HL-60 (cell line): ENCODE measurements at regions not wholly inside any gene's neighbourhood (a gene's known extent, or its start where the extent isn't known, plus 50 kb on each side); places are given as distances from the start of the nearest gene placed in this dataset.

Source experiments
- DNase-seq, 2 experiments: peaks; one replicate each; pipeline ENCODE4 v3.0.0-alpha.2; 2010 to 2020; ENCODE audit warnings: low read depth in 1 of 2, low spot score in 1 of 2
- H3K27ac ChIP-seq: fragments of 250-450 bp; sonication (Bioruptor Pico); replicated peaks from 2 replicates; pipeline ENCODE4 v1.5.1; 2020; ENCODE audit warnings: mild to moderate bottlenecking, moderate library complexity
- H3K27me3 ChIP-seq: fragments of 250-450 bp; sonication (Bioruptor Pico); 2 replicates; pipeline ENCODE4 v1.5.1; 2021; ENCODE audit warnings: mild to moderate bottlenecking, moderate library complexity; ENCODE audit not compliant: insufficient read depth, poor library complexity, severe bottlenecking
- H3K4me3 ChIP-seq: replicated peaks from 2 replicates; pipeline ENCODE4 v1.5.1; 2011; ENCODE audit warnings: mild to moderate bottlenecking, control low read depth, low read length; ENCODE audit not compliant: insufficient read depth
- GABPA ChIP-seq: IDR thresholded peaks from 2 replicates; pipeline ENCODE4 v1.6.1; 2012; ENCODE audit warnings: low read depth
- POLR2AphosphoS5 ChIP-seq: IDR thresholded peaks from 2 replicates; pipeline ENCODE4 v1.6.1; 2012; ENCODE audit warnings: low read depth
- SPI1 ChIP-seq: IDR thresholded peaks from 2 replicates; pipeline ENCODE4 v1.6.1; 2012; ENCODE audit warnings: low read depth, mild to moderate bottlenecking, borderline replicate concordance
- TF ChIP-seq, protein P1 (sequence below): IDR thresholded peaks from one replicate; pipeline ENCODE4 v1.5.1; 2011; ENCODE audit warnings: low read length, control low read depth, inconsistent platforms; ENCODE audit not compliant: insufficient read depth
- TF ChIP-seq, protein P2 (sequence below): IDR thresholded peaks from 2 replicates; pipeline ENCODE4 v1.6.1; 2012; ENCODE audit warnings: low read depth; ENCODE audit not compliant: insufficient replicate concordance

DNA sequence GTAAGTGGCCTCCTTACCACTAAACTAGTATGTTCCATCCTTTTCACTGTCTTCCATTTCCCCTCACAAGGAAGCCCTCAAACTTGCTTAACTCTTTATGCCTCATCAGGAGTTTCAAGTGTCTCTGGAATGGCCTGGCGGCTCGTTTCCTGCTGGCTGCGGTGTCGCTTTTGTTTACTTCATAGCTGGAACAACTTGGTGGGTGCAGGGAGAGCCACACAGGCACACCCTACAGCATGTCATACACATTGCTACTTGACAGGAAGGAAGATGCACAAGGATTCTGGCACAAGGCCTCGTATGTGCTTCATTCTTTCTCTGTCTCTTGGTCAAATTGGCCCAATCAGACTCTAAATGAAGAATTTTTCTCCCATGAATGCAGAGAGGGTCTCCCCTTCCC lies 488.3 kb downstream of the FOXO1 start:
- H3K27me3 ChIP-seq, result peaks cover 8% of the 10 kb centered on the region
- DNase-seq, result no peak
- no peak overlapping the region for H3K4me3 ChIP-seq
- no peak overlapping the region for H3K27ac ChIP-seq
- TF ChIP-seq, protein P1, sequence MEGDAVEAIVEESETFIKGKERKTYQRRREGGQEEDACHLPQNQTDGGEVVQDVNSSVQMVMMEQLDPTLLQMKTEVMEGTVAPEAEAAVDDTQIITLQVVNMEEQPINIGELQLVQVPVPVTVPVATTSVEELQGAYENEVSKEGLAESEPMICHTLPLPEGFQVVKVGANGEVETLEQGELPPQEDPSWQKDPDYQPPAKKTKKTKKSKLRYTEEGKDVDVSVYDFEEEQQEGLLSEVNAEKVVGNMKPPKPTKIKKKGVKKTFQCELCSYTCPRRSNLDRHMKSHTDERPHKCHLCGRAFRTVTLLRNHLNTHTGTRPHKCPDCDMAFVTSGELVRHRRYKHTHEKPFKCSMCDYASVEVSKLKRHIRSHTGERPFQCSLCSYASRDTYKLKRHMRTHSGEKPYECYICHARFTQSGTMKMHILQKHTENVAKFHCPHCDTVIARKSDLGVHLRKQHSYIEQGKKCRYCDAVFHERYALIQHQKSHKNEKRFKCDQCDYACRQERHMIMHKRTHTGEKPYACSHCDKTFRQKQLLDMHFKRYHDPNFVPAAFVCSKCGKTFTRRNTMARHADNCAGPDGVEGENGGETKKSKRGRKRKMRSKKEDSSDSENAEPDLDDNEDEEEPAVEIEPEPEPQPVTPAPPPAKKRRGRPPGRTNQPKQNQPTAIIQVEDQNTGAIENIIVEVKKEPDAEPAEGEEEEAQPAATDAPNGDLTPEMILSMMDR, result no peak

DNA sequence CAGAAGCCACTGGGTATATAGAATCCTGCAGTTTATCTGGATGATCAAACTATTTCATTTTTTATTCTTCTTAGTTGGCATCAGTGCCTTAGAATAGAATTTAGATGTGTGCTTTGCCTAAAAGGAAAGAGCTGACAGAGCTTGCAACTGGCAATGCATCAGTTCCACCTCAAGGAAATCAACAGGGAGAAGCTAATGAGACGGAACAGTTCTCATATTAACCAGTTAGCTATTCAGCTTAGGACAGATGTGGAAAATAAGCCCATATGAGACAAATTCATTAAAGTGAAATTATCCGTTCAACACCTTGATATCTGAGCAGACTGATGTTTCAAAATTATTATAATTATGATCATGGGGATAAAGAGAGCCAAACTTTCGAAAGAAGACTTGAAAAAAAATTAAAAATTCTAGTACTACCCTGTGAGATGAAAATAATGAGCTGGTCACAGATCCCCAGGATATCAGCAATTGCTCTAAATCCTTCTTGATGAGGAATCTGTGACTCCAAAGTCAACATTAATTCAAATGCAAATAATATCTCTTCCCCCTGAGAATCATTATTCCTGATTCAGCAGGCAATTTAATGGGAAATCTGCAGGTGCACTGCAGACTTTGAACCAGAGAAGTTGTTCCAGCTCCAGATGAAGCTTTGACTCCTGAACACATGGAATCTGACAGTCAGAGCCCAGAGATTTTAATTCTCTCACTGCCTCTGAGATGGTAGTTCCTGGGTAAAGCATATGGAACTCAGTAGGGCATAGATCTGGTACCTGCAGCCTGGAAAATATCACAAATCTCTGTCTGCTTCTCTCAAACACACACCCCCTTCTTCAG lies 486.8 kb downstream of the FOXO1 start:
- peaks cover 8% of the 10 kb centered on the region for H3K27me3 ChIP-seq
- no peak overlapping the region for H3K27ac ChIP-seq
- TF ChIP-seq SPI1, result no peak
- TF ChIP-seq POLR2AphosphoS5, result no peak
- TF ChIP-seq, protein P2, sequence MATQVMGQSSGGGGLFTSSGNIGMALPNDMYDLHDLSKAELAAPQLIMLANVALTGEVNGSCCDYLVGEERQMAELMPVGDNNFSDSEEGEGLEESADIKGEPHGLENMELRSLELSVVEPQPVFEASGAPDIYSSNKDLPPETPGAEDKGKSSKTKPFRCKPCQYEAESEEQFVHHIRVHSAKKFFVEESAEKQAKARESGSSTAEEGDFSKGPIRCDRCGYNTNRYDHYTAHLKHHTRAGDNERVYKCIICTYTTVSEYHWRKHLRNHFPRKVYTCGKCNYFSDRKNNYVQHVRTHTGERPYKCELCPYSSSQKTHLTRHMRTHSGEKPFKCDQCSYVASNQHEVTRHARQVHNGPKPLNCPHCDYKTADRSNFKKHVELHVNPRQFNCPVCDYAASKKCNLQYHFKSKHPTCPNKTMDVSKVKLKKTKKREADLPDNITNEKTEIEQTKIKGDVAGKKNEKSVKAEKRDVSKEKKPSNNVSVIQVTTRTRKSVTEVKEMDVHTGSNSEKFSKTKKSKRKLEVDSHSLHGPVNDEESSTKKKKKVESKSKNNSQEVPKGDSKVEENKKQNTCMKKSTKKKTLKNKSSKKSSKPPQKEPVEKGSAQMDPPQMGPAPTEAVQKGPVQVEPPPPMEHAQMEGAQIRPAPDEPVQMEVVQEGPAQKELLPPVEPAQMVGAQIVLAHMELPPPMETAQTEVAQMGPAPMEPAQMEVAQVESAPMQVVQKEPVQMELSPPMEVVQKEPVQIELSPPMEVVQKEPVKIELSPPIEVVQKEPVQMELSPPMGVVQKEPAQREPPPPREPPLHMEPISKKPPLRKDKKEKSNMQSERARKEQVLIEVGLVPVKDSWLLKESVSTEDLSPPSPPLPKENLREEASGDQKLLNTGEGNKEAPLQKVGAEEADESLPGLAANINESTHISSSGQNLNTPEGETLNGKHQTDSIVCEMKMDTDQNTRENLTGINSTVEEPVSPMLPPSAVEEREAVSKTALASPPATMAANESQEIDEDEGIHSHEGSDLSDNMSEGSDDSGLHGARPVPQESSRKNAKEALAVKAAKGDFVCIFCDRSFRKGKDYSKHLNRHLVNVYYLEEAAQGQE, result no peak
- no peak for TF ChIP-seq GABPA
- TF ChIP-seq, protein P1, result no peak
- no peak for DNase-seq
- H3K4me3 ChIP-seq, result no peak overlapping the region

DNA sequence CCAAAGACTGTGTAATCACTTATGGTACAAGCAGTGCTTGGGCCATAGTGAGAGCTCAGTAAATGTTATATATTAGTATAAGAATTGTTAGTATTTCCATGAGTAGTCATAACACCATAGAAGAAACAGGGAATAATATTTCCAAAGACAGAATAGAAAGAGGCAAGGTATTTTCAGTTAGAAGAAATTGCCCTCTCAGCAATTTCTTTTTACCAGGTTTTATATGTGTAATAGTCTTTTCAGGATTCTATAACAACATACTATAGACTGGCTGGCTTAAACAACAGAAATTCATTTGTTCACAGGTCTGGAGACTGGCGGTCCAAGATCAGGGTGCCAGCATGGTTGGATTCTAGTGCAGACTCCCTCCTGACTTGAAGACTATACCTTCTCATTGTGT lies 485.7 kb downstream of the FOXO1 start:
- peaks cover 7% of the 10 kb centered on the region for H3K27me3 ChIP-seq
- TF ChIP-seq, protein P1, result no peak
- TF ChIP-seq SPI1 (no peak), GABPA (no peak), POLR2AphosphoS5 (no peak)
- TF ChIP-seq, protein P2, result no peak
- H3K4me3 ChIP-seq, result no peak overlapping the region
- DNase-seq, result no peak
- H3K27ac ChIP-seq, result no peak overlapping the region
